Lung (tissue), 11 donors: ENCODE measurements at regions not wholly inside any gene's neighbourhood (a gene's known extent, or its start where the extent isn't known, plus 50 kb on each side); places are given as distances from the start of the nearest gene placed in this dataset.

ENCODE experiments used
- ATAC-seq: fragments of 200-7000 bp; cut with Tn5 transposase; one replicate; pipeline ENCODE4 v1.9.1; 2020; ENCODE audit warnings: moderate number of reproducible peaks; ENCODE audit not compliant: insufficient read depth, low FRiP score
- DNase-seq, 3 donors: peaks; one replicate each; pipeline ENCODE4 v3.0.0-alpha.2; 2013 to 2017
- H3K27ac ChIP-seq, 2 donors: one replicate each; pipeline ENCODE4 v1.5.1; 2013; ENCODE audit warnings: mild to moderate bottlenecking in 2 of 2, moderate library complexity in 2 of 2, control low read depth in 1 of 2, inconsistent platforms in 1 of 2, low read depth in 1 of 2, low read length in 1 of 2
- H3K27me3 ChIP-seq, 3 donors: one replicate each; pipeline ENCODE4 v1.5.1; 2013; ENCODE audit warnings: low read length in 2 of 3; ENCODE audit not compliant: control insufficient read depth in 3 of 3, insufficient read depth in 3 of 3
- H3K36me3 ChIP-seq, 4 donors: one replicate each; pipeline ENCODE4 v1.5.1; 2013; ENCODE audit warnings: low read length in 4 of 4, mild to moderate bottlenecking in 1 of 4, moderate library complexity in 1 of 4; ENCODE audit not compliant: control insufficient read depth in 4 of 4, insufficient read depth in 4 of 4
- H3K4me1 ChIP-seq, 5 donors: one replicate each; pipeline ENCODE4 v1.5.1; 2013; ENCODE audit warnings: low read length in 5 of 5, mild to moderate bottlenecking in 2 of 5, moderate library complexity in 1 of 5; ENCODE audit not compliant: control insufficient read depth in 5 of 5, insufficient read depth in 5 of 5
- H3K4me3 ChIP-seq: one replicate; pipeline ENCODE4 v1.5.1; 2013; ENCODE audit warnings: mild to moderate bottlenecking, control low read depth, moderate library complexity
- H3K9ac ChIP-seq, 2 donors: one replicate each; pipeline ENCODE4 v1.5.1; 2013; ENCODE audit warnings: low read length in 2 of 2, control low read depth in 1 of 2; ENCODE audit not compliant: insufficient read depth in 1 of 2
- H3K9me3 ChIP-seq, 4 donors: one replicate each; pipeline ENCODE4 v1.5.1; 2013; ENCODE audit warnings: low read length in 3 of 4, mild to moderate bottlenecking in 1 of 4, moderate library complexity in 1 of 4; ENCODE audit not compliant: control insufficient read depth in 4 of 4, insufficient read depth in 3 of 4
- CTCF ChIP-seq: IDR thresholded peaks from 2 replicates; pipeline ENCODE4 v1.5.1; 2012; ENCODE audit warnings: mild to moderate bottlenecking; ENCODE audit errors: control extremely low read depth, extremely low read depth
- WGBS, 2 donors: extraction: QIAGEN DNeasy Blood & Tissue Kit; methylation state at CpG; one replicate each; pipeline ENCODE4 v1.1.7; 2013; 5-methylcytosine and 5-hydroxymethylcytosine counted together
- donor health status: control.
- donor health status: control.
- donor health status: Bipolar disorder and iron deficiency.
- donor health status: healthy.
- donor health status: DM: yes; HTN: yes; CAD: no.

- no peaks in the 10 kb centered on the region for H3K36me3 ChIP-seq
- H3K9ac ChIP-seq = no peak overlapping the region
- WGBS, 2 donors = 73 to 83% methylated on average over 3 of the region's 3 CpGs
- H3K4me1 ChIP-seq = no peaks in the 10 kb centered on the region
- H3K4me3 ChIP-seq = no peak overlapping the region
- no peaks in the 10 kb centered on the region for H3K27me3 ChIP-seq
- DNase-seq (no peak), ATAC-seq (no peak)
- no peak for TF ChIP-seq CTCF
- H3K9me3 ChIP-seq = peaks cover 0 to 2% (median 1%) of the 10 kb centered on the region in 4 donors
- H3K27ac ChIP-seq = no peak overlapping the region
Measured at GRCh38 chr17:52482271-52482670, 323.8 kb upstream of the CA10 start.

- no peaks in the 10 kb centered on the region for H3K4me1 ChIP-seq
Measured at GRCh38 chr17:52477824-52478699, 319.5 kb upstream of the CA10 start.

GRCh38 chr17:52476638-52477313 lies 318.3 kb upstream of the CA10 start:
- ATAC-seq = no peak
- TF ChIP-seq CTCF = no peak
- WGBS, 2 donors = 53 to 65% methylated on average over 2 of the region's 2 CpGs

More at GRCh38 chr17:52477824-52478699, 319.5 kb upstream of the CA10 start:
- no peaks in the 10 kb centered on the region for H3K27me3 ChIP-seq
- TF ChIP-seq CTCF = no peak
- DNase-seq (peak in 1 of 3 donors; percentile 8), ATAC-seq (no peak)
- no peak overlapping the region for H3K27ac ChIP-seq
- no peak overlapping the region for H3K9ac ChIP-seq
- H3K36me3 ChIP-seq = no peaks in the 10 kb centered on the region
- peaks cover 0 to 2% (median 1%) of the 10 kb centered on the region in 4 donors for H3K9me3 ChIP-seq
- no peak overlapping the region for H3K4me3 ChIP-seq
- 83 to 87% methylated on average over 9 of the region's 9 CpGs for WGBS, 2 donors

More at GRCh38 chr17:52476638-52477313, 318.3 kb upstream of the CA10 start:
- Histone ChIP-seq H3K27ac (no peak overlapping the region), H3K4me1 (no peaks in the 10 kb centered on the region), H3K4me3 (no peak overlapping the region), H3K9me3 (peaks cover 0 to 2% (median 0%) of the 10 kb centered on the region in 4 donors), H3K27me3 (no peaks in the 10 kb centered on the region), H3K9ac (no peak overlapping the region), H3K36me3 (no peaks in the 10 kb centered on the region)
- no peak for DNase-seq
